Type B pancreatic cell (in vitro differentiated cells): ENCODE measurements at regions not wholly inside any gene's neighbourhood (a gene's known extent, or its start where the extent isn't known, plus 50 kb on each side); places are given as distances from the start of the nearest gene placed in this dataset.
"Not testable (repeated sequence)": the region's sequence is repeated elsewhere in the genome, so short reads cannot be mapped to it uniquely, and the experiment has no call there.

ENCODE experiments used
- DNase-seq: peaks from one replicate; pipeline ENCODE4 v3.0.0; 2021; ENCODE audit warnings: mixed read lengths; ENCODE audit not compliant: unreplicated experiment; ENCODE audit errors: extremely low spot score
- H3K27ac Mint-ChIP-seq: 2 replicates; pipeline ENCODE4 v1.8.0; 2021; ENCODE audit warnings: mild to moderate bottlenecking, mixed read lengths
- H3K27me3 Mint-ChIP-seq: 2 replicates; pipeline ENCODE4 v1.8.0; 2021; ENCODE audit warnings: mixed read lengths
- H3K36me3 Mint-ChIP-seq: 2 replicates; pipeline ENCODE4 v1.8.0; 2021; ENCODE audit warnings: mixed read lengths
- H3K4me1 Mint-ChIP-seq: one replicate; pipeline ENCODE4 v1.8.0; 2021; ENCODE audit warnings: mixed read lengths; ENCODE audit not compliant: unreplicated experiment
- H3K4me3 Mint-ChIP-seq: 2 replicates; pipeline ENCODE4 v1.8.0; 2021; ENCODE audit warnings: mild to moderate bottlenecking, mixed read lengths
- H3K9me3 Mint-ChIP-seq: 2 replicates; pipeline ENCODE4 v1.8.0; 2021; ENCODE audit warnings: mixed read lengths
- CTCF ChIP-seq: fragments of 200-600 bp; sonication (generic); conservative IDR thresholded peaks from 2 replicates; pipeline ENCODE4 v1.5.0; 2021; ENCODE audit warnings: antibody characterized with exemption, mild to moderate bottlenecking

- Mint-ChIP-seq H3K4me3 (no peak overlapping the region), H3K4me1 (peaks cover 9% of the 10 kb centered on the region), H3K36me3 (no peaks in the 10 kb centered on the region), H3K27me3 (peaks cover 12% of the 10 kb centered on the region), H3K27ac (no peak overlapping the region), H3K9me3 (peaks cover 6% of the 10 kb centered on the region)
- DNase-seq, result no peak
- TF ChIP-seq CTCF, result no peak
These were observed 198.5 kb downstream of the BLID start for GRCh38 chr11:121917482-121917881.

GRCh38 chr11:121914508-121915059 is 201.4 kb downstream of the BLID start:
- TF ChIP-seq CTCF, result no peak
- Mint-ChIP-seq H3K27ac (no peak overlapping the region), H3K9me3 (no peaks in the 10 kb centered on the region), H3K4me3 (no peak overlapping the region), H3K4me1 (peaks cover 14% of the 10 kb centered on the region), H3K27me3 (peaks cover 4% of the 10 kb centered on the region), H3K36me3 (no peaks in the 10 kb centered on the region)
- DNase-seq, result no peak

- peaks cover 11% of the 10 kb centered on the region for H3K4me1 Mint-ChIP-seq
- DNase-seq, result no peak
- H3K27ac Mint-ChIP-seq, result no peak overlapping the region
- H3K4me3 Mint-ChIP-seq, result no peak overlapping the region
- H3K27me3 Mint-ChIP-seq, result no peaks in the 10 kb centered on the region
- no peak for TF ChIP-seq CTCF
- H3K9me3 Mint-ChIP-seq, result peaks cover 4% of the 10 kb centered on the region
- no peaks in the 10 kb centered on the region for H3K36me3 Mint-ChIP-seq
These were observed 206.4 kb downstream of the BLID start for GRCh38 chr11:121909596-121909995.

- Mint-ChIP-seq H3K27ac (no peak overlapping the region), H3K36me3 (no peaks in the 10 kb centered on the region), H3K4me3 (no peak overlapping the region), H3K4me1 (peaks cover 8% of the 10 kb centered on the region), H3K27me3 (no peaks in the 10 kb centered on the region), H3K9me3 (peaks cover 4% of the 10 kb centered on the region)
- DNase-seq, result no peak
- no peak for TF ChIP-seq CTCF
These were observed 208.6 kb downstream of the BLID start for GRCh38 chr11:121907379-121907778.

GRCh38 chr11:121904148-121904547 is 211.9 kb downstream of the BLID start:
- no peak overlapping the region for H3K4me3 Mint-ChIP-seq
- DNase-seq, result no peak
- no peak for TF ChIP-seq CTCF
- H3K4me1 Mint-ChIP-seq, result no peaks in the 10 kb centered on the region
- no peaks in the 10 kb centered on the region for H3K27me3 Mint-ChIP-seq
- H3K27ac Mint-ChIP-seq, result no peak overlapping the region
- no peaks in the 10 kb centered on the region for H3K36me3 Mint-ChIP-seq
- H3K9me3 Mint-ChIP-seq, result peaks cover 8% of the 10 kb centered on the region

GRCh38 chr11:121901886-121902285 is 214.1 kb downstream of the BLID start:
- no peaks in the 10 kb centered on the region for H3K27me3 Mint-ChIP-seq
- no peaks in the 10 kb centered on the region for H3K36me3 Mint-ChIP-seq
- H3K4me1 Mint-ChIP-seq, result no peaks in the 10 kb centered on the region
- peaks cover 8% of the 10 kb centered on the region for H3K9me3 Mint-ChIP-seq
- TF ChIP-seq CTCF, result no peak
- no peak overlapping the region for H3K27ac Mint-ChIP-seq
- H3K4me3 Mint-ChIP-seq, result no peak overlapping the region
- no peak for DNase-seq

- H3K27me3 Mint-ChIP-seq, H3K4me1 Mint-ChIP-seq, H3K27ac Mint-ChIP-seq, H3K9me3 Mint-ChIP-seq, H3K4me3 Mint-ChIP-seq, DNase-seq, H3K36me3 Mint-ChIP-seq: not testable (repeated sequence)
These were observed 214.6 kb downstream of the BLID start for GRCh38 chr11:121901417-121901816.
